ENCODE measurements at regions not wholly inside any gene's neighbourhood (a gene's known extent, or its start where the extent isn't known, plus 50 kb on each side); places are given as distances from the start of the nearest gene placed in this dataset.

- TF ChIP-seq, protein P1, sequence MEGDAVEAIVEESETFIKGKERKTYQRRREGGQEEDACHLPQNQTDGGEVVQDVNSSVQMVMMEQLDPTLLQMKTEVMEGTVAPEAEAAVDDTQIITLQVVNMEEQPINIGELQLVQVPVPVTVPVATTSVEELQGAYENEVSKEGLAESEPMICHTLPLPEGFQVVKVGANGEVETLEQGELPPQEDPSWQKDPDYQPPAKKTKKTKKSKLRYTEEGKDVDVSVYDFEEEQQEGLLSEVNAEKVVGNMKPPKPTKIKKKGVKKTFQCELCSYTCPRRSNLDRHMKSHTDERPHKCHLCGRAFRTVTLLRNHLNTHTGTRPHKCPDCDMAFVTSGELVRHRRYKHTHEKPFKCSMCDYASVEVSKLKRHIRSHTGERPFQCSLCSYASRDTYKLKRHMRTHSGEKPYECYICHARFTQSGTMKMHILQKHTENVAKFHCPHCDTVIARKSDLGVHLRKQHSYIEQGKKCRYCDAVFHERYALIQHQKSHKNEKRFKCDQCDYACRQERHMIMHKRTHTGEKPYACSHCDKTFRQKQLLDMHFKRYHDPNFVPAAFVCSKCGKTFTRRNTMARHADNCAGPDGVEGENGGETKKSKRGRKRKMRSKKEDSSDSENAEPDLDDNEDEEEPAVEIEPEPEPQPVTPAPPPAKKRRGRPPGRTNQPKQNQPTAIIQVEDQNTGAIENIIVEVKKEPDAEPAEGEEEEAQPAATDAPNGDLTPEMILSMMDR (IDR thresholded peaks at IDR 0.05; ENCODE audit: insufficient read depth, low read depth, low read length, missing control alignments), result no peak
- H3K4me3 ChIP-seq (ENCODE audit: low read length), result no peak overlapping the region
- peak; percentile 15 for DNase-seq (ENCODE audit: low read depth)
These were observed 885.3 kb downstream of the TTLL7 start for GRCh38 chr1:83113652-83114051.

DNA sequence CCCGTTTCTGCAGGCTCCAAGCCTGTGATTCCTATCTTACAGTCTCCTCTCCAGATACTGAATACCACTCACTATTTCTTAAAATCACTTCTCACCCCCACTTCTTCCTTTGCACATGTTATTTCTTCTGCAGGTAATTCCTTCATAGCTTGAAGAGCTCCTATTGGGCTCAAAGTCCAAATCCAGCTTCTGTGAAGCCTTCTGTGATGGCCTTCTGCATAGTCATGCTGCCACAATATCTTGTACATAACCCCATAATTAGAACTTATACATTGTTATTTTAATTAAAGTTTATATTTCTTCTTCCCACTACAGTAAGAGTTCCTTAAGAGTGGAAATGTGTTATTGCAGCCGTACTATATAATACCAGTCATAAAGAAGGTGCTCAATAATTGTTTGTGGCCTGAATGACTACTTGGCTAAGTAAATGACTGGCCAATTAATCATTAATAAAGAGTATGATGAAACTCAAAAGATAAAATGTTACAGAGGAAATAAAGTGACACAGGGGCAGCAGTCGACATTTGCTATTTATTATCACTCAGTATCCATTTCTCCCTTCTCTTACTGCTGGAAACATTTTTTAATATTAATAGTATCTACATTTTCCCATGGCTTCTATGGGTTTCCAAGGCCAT, 886.6 kb downstream of the TTLL7 start:
- H3K4me3 ChIP-seq (ENCODE audit: low read length), result no peak overlapping the region
- TF ChIP-seq, protein P1 (IDR thresholded peaks at IDR 0.05; ENCODE audit: insufficient read depth, low read depth, low read length, missing control alignments), result no peak

DNA sequence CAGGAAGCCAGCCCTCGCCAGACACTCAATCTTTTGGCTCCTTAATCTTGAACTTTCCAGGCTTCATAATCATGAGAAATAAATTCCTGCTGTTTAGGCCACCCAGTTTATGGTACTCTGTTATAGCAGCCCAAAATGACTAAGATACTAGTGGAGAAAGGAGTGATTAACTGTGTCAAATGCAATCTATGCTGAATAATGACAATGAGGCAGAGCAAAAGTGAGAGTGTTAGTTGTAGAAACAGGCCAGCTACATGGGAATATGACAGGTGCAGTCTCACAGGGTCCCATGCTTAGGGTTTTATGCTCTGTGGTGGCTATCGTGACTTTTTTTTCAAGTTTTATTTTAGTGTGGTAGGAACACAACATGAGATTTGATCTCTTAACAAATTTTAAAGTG, 888.8 kb downstream of the TTLL7 start:
- TF ChIP-seq, protein P1 (IDR thresholded peaks at IDR 0.05; ENCODE audit: insufficient read depth, low read depth, low read length, missing control alignments), result no peak
- H3K4me3 ChIP-seq (ENCODE audit: low read length), result no peak overlapping the region
- no peak for DNase-seq (ENCODE audit: low read depth)

More for the DNA sequence above, 886.6 kb downstream of the TTLL7 start:
- DNase-seq (ENCODE audit: low read depth), result no peak

GRCh38 chr1:83109692-83110091, 889.2 kb downstream of the TTLL7 start:
- peak; percentile 37 for DNase-seq (ENCODE audit: low read depth)
- no peak overlapping the region for H3K4me3 ChIP-seq (ENCODE audit: low read length)
- TF ChIP-seq, protein P1 (IDR thresholded peaks at IDR 0.05; ENCODE audit: insufficient read depth, low read depth, low read length, missing control alignments), result no peak

GRCh38 chr1:83104558-83104957, 894.4 kb downstream of the TTLL7 start:
- H3K4me3 ChIP-seq (ENCODE audit: low read length), result no peak overlapping the region
- TF ChIP-seq, protein P1 (IDR thresholded peaks at IDR 0.05; ENCODE audit: insufficient read depth, low read depth, low read length, missing control alignments), result no peak
- peak; percentile 34 for DNase-seq (ENCODE audit: low read depth)

- H3K4me3 ChIP-seq (ENCODE audit: low read length), result no peak overlapping the region
- TF ChIP-seq, protein P1 (IDR thresholded peaks at IDR 0.05; ENCODE audit: insufficient read depth, low read depth, low read length, missing control alignments), result no peak
These were observed 895.6 kb downstream of the TTLL7 start for GRCh38 chr1:83103341-83103740.

GRCh38 chr1:83102630-83103071, 896.3 kb downstream of the TTLL7 start:
- no peak overlapping the region for H3K4me3 ChIP-seq (ENCODE audit: low read length)
- TF ChIP-seq, protein P1 (IDR thresholded peaks at IDR 0.05; ENCODE audit: insufficient read depth, low read depth, low read length, missing control alignments), result no peak
- peak; percentile 10 for DNase-seq (ENCODE audit: low read depth)

More at GRCh38 chr1:83103341-83103740, 895.6 kb downstream of the TTLL7 start:
- no peak for DNase-seq (ENCODE audit: low read depth)
